ENCODE measurements at regions not wholly inside any gene's neighbourhood (a gene's known extent, or its start where the extent isn't known, plus 50 kb on each side); places are given as distances from the start of the nearest gene placed in this dataset.

- no peak for DNase-seq
Observed at GRCh38 chr17:72262766-72263165, 141.9 kb downstream of the SOX9 start.

GRCh38 chr17:72264682-72265405, 144.0 kb downstream of the SOX9 start:
- DNase-seq = no peak

GRCh38 chr17:72266112-72266775, 145.4 kb downstream of the SOX9 start:
- no peak for DNase-seq

- DNase-seq = no peak
Observed at GRCh38 chr17:72267601-72268000, 146.8 kb downstream of the SOX9 start.

- DNase-seq = no peak
Observed at GRCh38 chr17:72268431-72268830, 147.6 kb downstream of the SOX9 start.

GRCh38 chr17:72270273-72270924, 149.6 kb downstream of the SOX9 start:
- no peak for DNase-seq

- DNase-seq = no peak
Observed at GRCh38 chr17:72271603-72272002, 150.8 kb downstream of the SOX9 start.

GRCh38 chr17:72273289-72274056, 152.7 kb downstream of the SOX9 start:
- DNase-seq = no peak

- no peak for DNase-seq
Observed at GRCh38 chr17:72274614-72275013, 153.8 kb downstream of the SOX9 start.

- no peak for DNase-seq
Observed at GRCh38 chr17:72280881-72281280, 160.1 kb downstream of the SOX9 start.

- DNase-seq = no peak
Observed at GRCh38 chr17:72282439-72283029, 161.7 kb downstream of the SOX9 start.

GRCh38 chr17:72284806-72285205, 164.0 kb downstream of the SOX9 start:
- DNase-seq = no peak

- DNase-seq = no peak
Observed at GRCh38 chr17:72287586-72287985, 166.8 kb downstream of the SOX9 start.

- DNase-seq = no peak
Observed at GRCh38 chr17:72294487-72294893, 173.7 kb downstream of the SOX9 start.

GRCh38 chr17:72295916-72296315, 175.1 kb downstream of the SOX9 start:
- no peak for DNase-seq

- no peak for DNase-seq
Observed at GRCh38 chr17:72296456-72296855, 175.6 kb downstream of the SOX9 start.

- DNase-seq = no peak
Observed at GRCh38 chr17:72297326-72298115, 176.7 kb downstream of the SOX9 start.

GRCh38 chr17:72299100-72299499, 178.3 kb downstream of the SOX9 start:
- DNase-seq = no peak

GRCh38 chr17:72299592-72299991, 178.8 kb downstream of the SOX9 start:
- DNase-seq = no peak

GRCh38 chr17:72301887-72302286, 181.1 kb downstream of the SOX9 start:
- DNase-seq = no peak

GRCh38 chr17:72302735-72303134, 181.9 kb downstream of the SOX9 start:
- no peak for DNase-seq

Data from suppressor macrophage (primary cell).